Naive B cell (primary cell): ENCODE measurements at regions not wholly inside any gene's neighbourhood (a gene's known extent, or its start where the extent isn't known, plus 50 kb on each side); places are given as distances from the start of the nearest gene placed in this dataset.

ENCODE experiments used
- ATAC-seq, 2 donors: fragments of 150-1000 bp; cut with Tn5 transposase; 2 replicates each; pipeline ENCODE4 v1.10.0; 2021; ENCODE audit warnings: low read depth in 2 of 2, mild to moderate bottlenecking in 2 of 2, moderate library complexity in 2 of 2
- DNase-seq: peaks from one replicate; pipeline ENCODE4 v3.0.0; 2022
- H3K27ac Mint-ChIP-seq, 6 donors: one replicate each; pipeline ENCODE4 v1.8.0; 2020 to 2022; ENCODE audit warnings: mild to moderate bottlenecking in 6 of 6, mixed read lengths in 6 of 6, moderate library complexity in 5 of 6, inconsistent platforms in 2 of 6
- H3K27me3 Mint-ChIP-seq, 3 donors: one replicate each; pipeline ENCODE4 v1.8.0; 2021 to 2022; ENCODE audit warnings: mixed read lengths in 3 of 3, mild to moderate bottlenecking in 1 of 3
- H3K36me3 Mint-ChIP-seq, 2 donors: one replicate each; pipeline ENCODE4 v1.8.0; 2020 to 2022; ENCODE audit warnings: mixed read lengths in 2 of 2, inconsistent platforms in 1 of 2, mild to moderate bottlenecking in 1 of 2
- H3K4me1 Mint-ChIP-seq, 3 donors: one replicate each; pipeline ENCODE4 v1.8.0; 2020 to 2022; ENCODE audit warnings: mixed read lengths in 3 of 3, inconsistent platforms in 1 of 3, mild to moderate bottlenecking in 1 of 3, moderate library complexity in 1 of 3
- H3K4me3 Mint-ChIP-seq, 8 donors: one replicate each; pipeline ENCODE4 v1.8.0; 2020 to 2022; ENCODE audit warnings: mild to moderate bottlenecking in 8 of 8, mixed read lengths in 8 of 8, moderate library complexity in 8 of 8, inconsistent platforms in 2 of 8
- H3K9me3 Mint-ChIP-seq, 7 donors: one replicate each; pipeline ENCODE4 v1.8.0; 2020 to 2022; ENCODE audit warnings: mixed read lengths in 7 of 7, mild to moderate bottlenecking in 5 of 7, inconsistent platforms in 2 of 7, moderate library complexity in 1 of 7

DNA sequence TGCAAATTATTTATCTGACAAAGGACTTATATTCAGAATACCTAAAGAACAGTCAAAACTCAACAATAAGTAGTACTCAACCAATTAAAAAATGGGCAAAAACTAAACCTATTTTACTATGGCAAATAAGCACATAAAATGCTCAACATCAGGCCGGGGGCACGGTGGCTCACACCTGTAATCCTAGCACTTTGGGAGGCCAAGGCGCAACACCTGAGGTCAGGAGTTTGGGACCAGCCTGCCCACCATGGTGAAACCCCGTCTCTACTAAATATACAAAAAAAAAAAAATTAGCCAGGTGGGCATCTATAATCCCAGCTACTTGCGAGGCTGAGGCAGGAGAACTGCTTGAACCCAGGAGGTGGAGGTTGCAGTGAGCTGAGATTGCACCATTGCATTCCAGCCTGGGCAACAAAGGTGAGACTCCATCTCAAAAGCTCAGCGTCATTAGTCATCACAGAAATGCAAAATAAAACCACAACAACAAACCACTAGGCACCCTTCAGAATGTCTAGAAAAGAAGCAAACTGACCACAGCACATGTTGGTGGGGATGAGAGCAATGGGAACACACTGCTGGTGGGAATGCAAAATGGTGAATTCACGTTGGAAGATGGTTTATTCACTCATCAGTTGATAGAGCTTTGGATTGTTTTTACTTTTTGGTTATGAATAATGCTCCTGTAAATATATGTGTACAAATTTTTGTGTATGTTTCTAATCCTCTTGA is 180.6 kb upstream of the SOX1 start:
- no peak for DNase-seq
- H3K4me1 Mint-ChIP-seq: no peaks in the 10 kb centered on the region
- H3K27ac Mint-ChIP-seq: no peak overlapping the region
- no peak for ATAC-seq
- H3K27me3 Mint-ChIP-seq: peaks cover 7 to 23% (median 13%) of the 10 kb centered on the region in 3 donors
- no peak overlapping the region for H3K4me3 Mint-ChIP-seq
- H3K9me3 Mint-ChIP-seq: peaks cover 0 to 15% (median 5%) of the 10 kb centered on the region in 7 donors
- no peaks in the 10 kb centered on the region for H3K36me3 Mint-ChIP-seq

DNA sequence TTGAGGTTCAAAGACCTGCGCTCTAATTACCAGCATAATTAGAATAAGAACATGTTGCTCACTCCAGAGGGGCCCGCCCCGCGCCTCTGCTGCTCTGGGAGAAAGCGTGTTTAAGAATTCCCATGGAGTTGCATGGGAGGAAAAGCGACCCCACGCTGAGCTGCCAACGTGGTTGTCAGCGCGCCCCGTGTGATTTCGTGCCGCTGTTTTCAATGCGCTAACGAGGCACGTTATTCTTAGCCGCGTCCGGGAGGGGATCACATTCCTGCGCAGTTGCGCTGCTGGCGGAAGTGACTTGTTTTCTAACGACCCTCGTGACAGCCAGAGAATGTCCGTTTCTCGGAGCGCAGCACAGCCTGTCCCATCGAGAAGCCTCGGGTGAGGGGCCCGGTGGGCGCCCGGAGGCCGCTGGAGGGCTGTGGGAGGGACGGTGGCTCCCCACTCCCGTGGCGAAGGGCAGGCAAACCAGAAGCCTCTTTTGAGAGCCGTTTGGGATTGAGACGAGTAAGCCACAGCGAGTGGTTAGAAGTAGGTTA is 173.8 kb upstream of the SOX1 start:
- H3K9me3 Mint-ChIP-seq: peaks cover 2 to 32% (median 11%) of the 10 kb centered on the region in 7 donors
- H3K4me3 Mint-ChIP-seq: no peak overlapping the region
- no peaks in the 10 kb centered on the region for H3K4me1 Mint-ChIP-seq
- peaks cover 24 to 52% (median 50%) of the 10 kb centered on the region in 3 donors for H3K27me3 Mint-ChIP-seq
- DNase-seq: no peak
- H3K36me3 Mint-ChIP-seq: peaks cover 3 to 8% of the 10 kb centered on the region in 2 donors
- H3K27ac Mint-ChIP-seq: no peak overlapping the region
- no peak for ATAC-seq

DNA sequence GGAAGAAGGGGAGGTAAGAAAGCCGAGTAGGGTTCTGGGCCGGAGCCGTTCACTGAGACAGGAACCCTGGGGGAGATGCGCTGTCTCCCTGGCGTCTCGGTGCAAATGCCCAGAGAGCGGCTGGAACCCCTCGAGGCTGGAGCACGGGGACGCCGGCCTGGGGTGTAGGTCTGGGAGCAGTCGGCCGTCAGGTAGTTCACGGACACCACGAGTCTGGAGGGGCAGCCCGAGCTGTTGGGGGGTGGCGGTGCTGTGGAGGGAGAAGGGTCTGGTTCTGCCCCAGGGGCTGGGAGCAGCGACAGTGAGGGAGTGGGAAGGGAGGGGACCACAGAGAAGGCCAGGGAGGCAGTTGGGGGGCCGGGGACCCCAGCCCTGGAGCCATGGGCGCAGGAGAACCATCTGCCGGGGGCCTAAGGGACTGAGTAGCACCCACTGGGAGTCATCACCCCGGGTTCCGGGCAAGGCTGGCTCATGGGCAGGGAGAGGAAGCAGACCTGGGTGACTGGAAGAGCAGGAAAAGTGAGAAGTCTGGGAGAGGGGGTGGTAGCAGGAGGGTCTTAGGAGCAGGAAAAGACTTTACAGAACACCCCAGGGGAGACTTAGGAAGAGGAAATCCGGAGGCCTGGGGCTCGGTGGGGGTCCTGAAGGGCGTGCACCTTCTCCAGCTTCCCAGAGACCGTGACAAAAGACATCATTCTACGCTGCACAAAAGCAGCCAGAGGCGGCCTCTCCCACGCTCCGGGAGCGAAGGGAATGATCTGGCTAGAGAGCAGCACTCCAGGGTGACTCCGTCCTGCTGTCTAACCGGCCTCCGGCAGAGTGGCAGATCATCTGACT is 173.1 kb upstream of the SOX1 start:
- Mint-ChIP-seq H3K4me3 (no peak overlapping the region), H3K9me3 (peaks cover 2 to 32% (median 11%) of the 10 kb centered on the region in 7 donors), H3K27ac (no peak overlapping the region), H3K36me3 (peaks cover 3 to 8% of the 10 kb centered on the region in 2 donors), H3K27me3 (peaks cover 24 to 52% (median 50%) of the 10 kb centered on the region in 3 donors), H3K4me1 (no peaks in the 10 kb centered on the region)
- ATAC-seq (no peak), DNase-seq (no peak)

DNA sequence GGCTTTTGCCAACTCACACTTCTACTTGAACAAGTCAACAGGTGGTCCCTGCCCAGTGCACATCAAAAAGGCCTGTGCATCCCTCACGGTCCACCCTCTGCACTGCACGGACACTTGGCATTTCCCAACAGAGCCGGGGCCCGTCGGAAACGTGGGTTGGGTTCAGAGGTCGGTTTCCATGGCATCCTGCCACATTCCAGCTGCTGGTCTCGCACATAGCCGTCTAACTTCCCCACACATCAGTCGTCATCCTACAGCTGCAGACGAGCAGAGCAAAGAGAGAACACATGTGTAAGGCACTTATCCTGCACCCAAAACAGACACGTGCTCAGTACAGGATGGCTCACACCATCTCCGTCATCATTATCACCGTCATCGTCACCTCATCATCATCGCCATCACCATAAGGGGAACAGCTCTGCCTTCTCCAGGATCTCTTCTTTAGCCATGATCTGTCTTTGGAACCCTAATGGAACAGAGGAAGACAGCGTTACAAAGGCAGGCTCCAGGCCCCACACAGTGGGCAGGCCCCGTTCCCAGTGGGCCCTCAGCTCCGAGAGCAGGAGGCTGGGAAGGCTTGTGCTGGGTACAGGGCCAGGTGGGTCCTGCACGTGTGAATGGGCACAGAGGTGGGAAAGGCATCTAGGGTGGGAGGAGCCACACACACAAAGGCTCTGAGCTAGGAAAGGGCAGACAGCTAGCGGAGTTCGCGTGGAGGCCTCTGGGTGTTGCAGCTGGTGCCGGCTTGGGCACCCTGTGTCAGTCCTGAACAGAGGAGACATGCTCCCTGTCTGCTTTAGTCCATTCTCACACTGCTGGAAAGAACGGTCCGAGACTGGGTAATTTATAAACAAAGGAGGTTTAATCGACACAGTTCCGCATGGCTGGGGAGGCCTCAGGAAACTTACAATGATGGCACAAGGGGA is 170.8 kb upstream of the SOX1 start:
- ATAC-seq (no peak), DNase-seq (no peak)
- Mint-ChIP-seq H3K27ac (no peak overlapping the region), H3K4me1 (no peaks in the 10 kb centered on the region), H3K36me3 (peaks cover 3 to 8% of the 10 kb centered on the region in 2 donors), H3K4me3 (no peak overlapping the region), H3K9me3 (peaks cover under 1 to 19% (median 8%) of the 10 kb centered on the region in 7 donors), H3K27me3 (peaks cover 10 to 47% (median 45%) of the 10 kb centered on the region in 3 donors)

DNA sequence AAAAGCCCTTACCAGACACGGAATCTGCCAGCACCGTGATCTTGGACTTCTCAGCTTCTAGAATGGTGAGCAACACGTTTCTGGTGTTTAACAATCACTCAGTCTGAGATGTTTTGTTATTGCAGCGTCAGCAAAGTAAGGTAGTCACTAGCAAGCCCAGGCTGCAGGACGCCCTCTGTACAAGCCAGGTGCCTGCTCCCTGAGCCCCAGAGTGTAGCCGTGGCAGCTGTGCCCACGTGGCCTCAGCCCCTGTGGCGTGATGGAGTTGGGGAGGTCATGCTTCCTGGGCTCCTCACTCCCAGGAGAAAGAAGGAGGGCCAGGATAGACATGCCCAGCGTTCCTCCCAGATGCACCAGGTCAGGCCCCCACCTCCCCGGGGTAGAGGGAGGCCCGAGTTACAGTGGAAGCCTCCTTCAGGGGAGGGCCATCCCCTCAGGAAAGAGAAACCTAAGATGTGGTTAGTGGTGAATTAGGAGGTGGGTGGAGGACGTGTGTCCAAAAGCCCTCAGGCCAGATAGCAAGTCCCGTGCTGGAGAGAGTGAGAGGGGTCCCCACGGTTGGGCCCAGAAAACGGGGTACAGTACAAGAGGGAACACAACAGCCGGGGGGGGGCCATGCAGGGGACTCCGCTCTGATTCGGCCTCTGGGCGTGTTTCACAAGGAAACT is 169.6 kb upstream of the SOX1 start:
- Mint-ChIP-seq H3K27ac (no peak overlapping the region), H3K4me1 (no peaks in the 10 kb centered on the region), H3K36me3 (peaks cover 3 to 8% of the 10 kb centered on the region in 2 donors), H3K4me3 (no peak overlapping the region), H3K9me3 (peaks cover 0 to 11% (median 5%) of the 10 kb centered on the region in 7 donors), H3K27me3 (peaks cover 6 to 40% (median 37%) of the 10 kb centered on the region in 3 donors)
- no peak for DNase-seq
- no peak for ATAC-seq

DNA sequence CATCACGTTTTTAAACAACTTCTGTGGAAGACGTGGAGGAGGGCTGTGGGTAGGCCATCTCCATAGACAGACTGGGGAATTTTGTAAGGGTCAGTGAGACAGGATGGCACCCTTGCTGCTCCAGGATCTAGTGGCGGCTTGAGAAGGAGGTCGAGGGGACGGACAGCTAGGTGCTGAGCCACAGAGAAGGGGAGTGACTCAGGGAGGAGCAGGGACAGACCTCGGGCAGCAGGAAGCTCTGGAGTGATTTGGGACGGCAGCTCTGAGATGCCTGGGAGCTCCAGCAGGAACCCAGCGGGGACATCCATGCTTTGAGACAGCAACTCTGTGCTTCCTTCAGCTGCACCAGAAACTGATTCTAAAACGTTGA is 169.1 kb upstream of the SOX1 start:
- Mint-ChIP-seq H3K9me3 (peaks cover 0 to 7% (median 2%) of the 10 kb centered on the region in 7 donors), H3K36me3 (peaks cover 0 to 3% of the 10 kb centered on the region in 2 donors), H3K27ac (no peak overlapping the region), H3K27me3 (peaks cover under 1 to 35% (median 32%) of the 10 kb centered on the region in 3 donors), H3K4me1 (no peaks in the 10 kb centered on the region), H3K4me3 (no peak overlapping the region)
- ATAC-seq (no peak), DNase-seq (no peak)

DNA sequence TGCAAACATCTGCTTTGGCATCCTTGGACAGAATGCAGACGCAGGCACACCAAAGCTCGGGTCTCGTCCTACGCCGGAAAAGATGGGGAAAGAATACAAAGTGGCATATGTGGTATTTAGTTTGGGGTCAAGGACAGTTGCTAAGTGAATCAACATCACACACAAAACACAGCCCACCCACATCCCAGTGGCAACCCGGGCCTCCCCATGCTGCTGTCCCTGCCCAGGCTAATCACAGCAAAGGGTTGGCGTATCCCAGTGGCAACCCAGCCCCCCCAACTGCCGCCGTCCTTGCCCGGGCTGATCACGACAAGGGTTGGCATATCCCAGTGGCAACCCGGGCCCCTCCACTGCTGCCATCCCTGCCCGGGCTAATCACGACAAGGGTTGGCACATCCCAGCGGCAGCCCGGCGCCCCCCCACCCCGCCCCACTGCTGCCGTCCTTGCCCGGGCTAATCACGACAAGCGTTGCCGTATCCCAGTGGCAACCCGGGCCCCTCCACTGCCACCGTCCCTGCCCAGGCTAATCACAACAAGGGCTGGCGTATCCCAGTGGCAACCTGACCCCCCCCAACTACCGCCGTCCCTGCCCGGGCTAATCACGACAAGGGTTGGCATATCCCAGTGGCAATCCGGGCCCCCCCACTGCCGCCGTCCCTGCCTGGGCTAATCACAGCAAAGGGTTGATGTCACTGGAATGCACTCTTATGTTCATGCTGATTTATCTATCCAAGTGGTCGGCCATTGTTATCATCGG is 167.8 kb upstream of the SOX1 start:
- H3K27ac Mint-ChIP-seq: no peak overlapping the region
- peaks cover 0 to 22% (median 19%) of the 10 kb centered on the region in 3 donors for H3K27me3 Mint-ChIP-seq
- H3K36me3 Mint-ChIP-seq: no peaks in the 10 kb centered on the region
- H3K4me3 Mint-ChIP-seq: no peak overlapping the region
- no peaks in the 10 kb centered on the region for H3K4me1 Mint-ChIP-seq
- ATAC-seq (no peak), DNase-seq (no peak)
- H3K9me3 Mint-ChIP-seq: peaks cover 0 to 7% (median 2%) of the 10 kb centered on the region in 7 donors

DNA sequence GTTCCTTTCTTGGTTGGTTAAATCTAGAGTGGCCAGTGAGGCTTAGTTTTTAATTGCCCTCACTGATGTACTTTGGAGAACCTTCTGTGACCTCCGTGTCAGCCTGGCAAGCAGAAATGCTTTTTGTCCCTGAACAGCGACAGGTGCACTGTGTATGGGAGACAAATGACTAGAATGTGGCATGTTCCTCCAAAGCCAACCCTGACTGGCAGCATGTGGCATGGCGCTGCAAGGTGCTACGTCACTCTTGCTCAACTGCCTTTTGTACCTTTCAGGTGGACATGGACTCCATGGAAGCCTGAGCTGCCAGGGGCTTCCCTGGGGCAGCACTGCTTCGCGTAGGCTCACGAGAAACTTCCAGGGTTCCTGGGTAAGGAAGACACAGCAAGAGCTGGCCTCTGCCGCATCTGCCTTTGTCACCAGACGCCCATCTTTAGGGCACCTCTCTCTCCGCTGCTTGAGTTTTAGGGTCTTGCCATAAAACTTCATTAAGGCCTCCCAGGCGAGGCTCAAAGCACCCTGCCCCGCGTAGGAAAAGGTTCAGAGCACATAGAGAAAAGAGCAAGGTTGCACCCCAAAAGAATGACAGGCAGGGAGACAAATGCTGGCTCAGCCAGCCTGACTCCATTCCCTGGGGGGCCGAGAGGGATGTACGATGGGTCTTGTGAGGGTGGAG is 167.1 kb upstream of the SOX1 start:
- Mint-ChIP-seq H3K9me3 (peaks cover 0 to 4% (median 2%) of the 10 kb centered on the region in 7 donors), H3K4me1 (no peaks in the 10 kb centered on the region)
- DNase-seq: no peak

DNA sequence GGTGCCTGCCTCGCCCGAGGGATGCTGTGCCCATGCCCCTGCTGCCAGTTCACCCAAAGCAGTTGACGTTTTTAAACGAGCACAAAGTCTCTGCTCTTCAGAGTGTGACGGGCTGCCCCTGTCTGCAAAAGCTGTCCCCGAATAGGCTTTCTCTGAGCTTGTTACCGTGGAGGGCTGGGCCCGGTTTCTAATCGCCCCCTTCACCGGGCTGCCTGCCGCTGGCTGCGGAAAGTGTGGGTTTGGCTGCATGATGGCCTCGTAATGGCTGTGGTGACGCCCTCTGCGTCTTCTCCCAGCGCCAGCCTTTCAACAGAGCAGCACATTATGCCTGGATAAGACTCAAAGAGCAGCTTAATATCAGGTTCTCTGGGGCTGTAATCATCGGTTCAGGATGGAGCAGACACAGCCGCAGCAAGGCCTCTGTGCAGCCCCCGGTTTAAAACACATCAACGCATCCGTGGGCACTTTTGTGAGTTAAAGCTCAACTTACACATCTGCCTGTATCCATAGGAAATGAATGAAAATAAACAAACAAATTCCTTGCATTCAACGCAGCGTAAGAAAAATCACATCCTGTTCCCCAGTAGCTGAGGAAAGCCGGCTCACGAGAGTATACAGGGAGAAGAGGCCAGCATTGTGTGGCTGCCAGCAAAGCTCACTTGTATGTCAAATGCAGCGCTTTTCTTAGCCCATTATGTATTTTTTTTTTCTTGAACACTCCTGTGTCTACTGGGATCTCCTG is 166.4 kb upstream of the SOX1 start:
- H3K4me3 Mint-ChIP-seq: no peak overlapping the region
- H3K27ac Mint-ChIP-seq: peak overlapping the region in 1 of 6 donors; percentile 54
- peaks cover 0 to 11% (median 8%) of the 10 kb centered on the region in 3 donors for H3K27me3 Mint-ChIP-seq
- DNase-seq (no peak), ATAC-seq (no peak)
- no peaks in the 10 kb centered on the region for H3K36me3 Mint-ChIP-seq
- H3K4me1 Mint-ChIP-seq: no peaks in the 10 kb centered on the region
- H3K9me3 Mint-ChIP-seq: peaks cover 0 to 7% (median under 1%) of the 10 kb centered on the region in 7 donors

More for the DNA sequence above, 167.1 kb upstream of the SOX1 start:
- Mint-ChIP-seq H3K27ac (no peak overlapping the region), H3K27me3 (peaks cover 0 to 15% (median 12%) of the 10 kb centered on the region in 3 donors), H3K4me3 (no peak overlapping the region), H3K36me3 (no peaks in the 10 kb centered on the region)
- ATAC-seq: no peak

DNA sequence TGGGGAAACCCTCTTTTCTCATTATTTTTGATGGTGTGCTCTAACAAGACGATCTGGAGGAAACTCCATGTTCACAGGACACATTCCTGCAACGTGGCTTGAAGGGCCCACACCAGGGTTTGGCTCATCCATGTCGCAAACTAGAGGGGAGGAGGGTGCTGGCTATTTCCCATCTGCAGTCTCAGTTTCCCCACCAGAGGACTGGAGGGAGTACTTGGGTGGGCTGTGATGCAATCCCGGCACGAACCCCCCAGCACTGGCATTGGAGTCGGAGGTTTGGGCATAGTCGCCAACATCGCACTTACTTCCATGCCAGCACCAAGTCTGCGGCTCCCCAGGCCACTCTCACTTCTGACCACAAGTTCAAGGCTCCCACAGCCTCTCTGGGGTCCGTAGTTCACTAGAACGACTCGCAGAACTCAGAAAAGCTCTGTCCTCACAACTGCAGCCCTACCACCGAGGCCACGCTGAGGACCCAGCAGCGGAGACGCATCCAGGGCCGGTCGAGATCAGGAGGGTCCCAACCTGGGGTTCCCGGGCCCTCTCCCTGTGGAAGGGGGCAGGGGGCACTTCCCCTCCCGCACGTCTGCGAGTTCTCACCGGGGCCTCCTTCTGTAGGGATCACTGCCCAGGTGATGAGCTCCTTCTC is 165.6 kb upstream of the SOX1 start:
- DNase-seq (no peak), ATAC-seq (no peak)
- H3K9me3 Mint-ChIP-seq: peaks cover 0 to 4% (median 2%) of the 10 kb centered on the region in 7 donors
- peaks cover 0 to 3% (median 0%) of the 10 kb centered on the region in 3 donors for H3K27me3 Mint-ChIP-seq
- no peak overlapping the region for H3K4me3 Mint-ChIP-seq
- no peaks in the 10 kb centered on the region for H3K4me1 Mint-ChIP-seq
- H3K27ac Mint-ChIP-seq: no peak overlapping the region
- H3K36me3 Mint-ChIP-seq: no peaks in the 10 kb centered on the region

DNA sequence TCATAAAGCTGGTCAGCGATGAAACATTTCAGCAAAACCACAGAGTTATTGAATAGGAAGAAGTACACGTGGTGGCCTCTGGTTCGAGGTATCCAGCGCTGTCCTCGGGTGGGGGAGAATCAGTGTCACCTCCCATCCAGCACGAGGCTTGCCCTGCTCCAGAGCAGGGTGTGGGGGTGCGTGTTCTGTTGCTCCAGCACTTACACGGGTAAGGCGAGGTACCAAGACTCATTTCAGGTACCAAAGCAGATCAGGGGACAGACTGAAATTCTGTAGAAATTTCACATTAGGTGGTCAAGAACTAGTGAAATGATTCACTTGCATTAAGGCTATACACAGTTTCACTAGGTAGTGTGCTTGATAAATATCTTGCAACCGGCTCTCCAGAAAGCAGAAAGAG is 164.2 kb upstream of the SOX1 start:
- ATAC-seq: no peak
- no peak for DNase-seq
- H3K27ac Mint-ChIP-seq: no peak overlapping the region
- peaks cover 0 to 7% (median 0%) of the 10 kb centered on the region in 3 donors for H3K27me3 Mint-ChIP-seq
- H3K4me1 Mint-ChIP-seq: no peaks in the 10 kb centered on the region
- H3K4me3 Mint-ChIP-seq: no peak overlapping the region
- peaks cover 0 to 4% (median 1%) of the 10 kb centered on the region in 7 donors for H3K9me3 Mint-ChIP-seq
- H3K36me3 Mint-ChIP-seq: no peaks in the 10 kb centered on the region
